ENCODE measurements at regions not wholly inside any gene's neighbourhood (a gene's known extent, or its start where the extent isn't known, plus 50 kb on each side); places are given as distances from the start of the nearest gene placed in this dataset.

DNA sequence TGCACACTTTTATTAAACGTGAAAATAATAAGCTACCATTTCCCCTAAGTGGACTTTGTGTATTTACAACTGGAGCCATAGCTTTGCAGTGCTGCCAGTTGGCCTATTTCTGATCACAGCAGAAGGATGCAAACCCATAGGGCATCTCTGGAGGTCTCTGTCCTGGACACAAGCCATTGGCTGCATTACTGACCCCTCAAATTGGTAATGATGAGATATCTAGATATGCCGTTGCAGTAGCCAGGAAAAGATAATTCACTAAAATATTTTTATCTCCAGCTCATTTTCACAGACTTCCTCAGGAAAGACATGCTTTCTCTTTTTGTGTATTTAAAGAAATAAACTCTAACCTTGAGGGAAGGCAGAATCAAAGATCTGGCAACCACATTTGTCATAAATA, 182.5 kb downstream of the TDRD15 start:
- Histone ChIP-seq H4K20me1 (ENCODE audit: insufficient read depth, low read length) (no peaks in the 10 kb centered on the region), H2BK20ac (ENCODE audit: low read depth, low read length) (no peak overlapping the region), H3K9ac (ENCODE audit: low read depth, low read length) (no peak overlapping the region), H3K18ac (ENCODE audit: low read depth, low read length) (no peak overlapping the region), H3K14ac (replicated peaks; ENCODE audit: low read depth, low read length) (no peak overlapping the region), H4K91ac (ENCODE audit: insufficient read depth, low read depth, low read length) (no peak overlapping the region), H2AK9ac (replicated peaks; ENCODE audit: low read depth, low read length, poor library complexity) (no peak overlapping the region), H2BK15ac (ENCODE audit: low read depth, low read length) (no peak overlapping the region), H3K36me3 (ENCODE audit: control insufficient read depth, insufficient read depth, low read length) (no peaks in the 10 kb centered on the region), H3K4me1 (ENCODE audit: control insufficient read depth, insufficient read depth, low read length) (no peaks in the 10 kb centered on the region), H3K9me1 (ENCODE audit: insufficient read depth, low read length) (no peaks in the 10 kb centered on the region), H3K4me2 (ENCODE audit: low read depth, low read length) (no peak overlapping the region), H3K56ac (ENCODE audit: extremely low read depth, insufficient read depth, low read length) (no peak overlapping the region), H3K23ac (ENCODE audit: low read depth, low read length) (no peak overlapping the region), H3K79me1 (ENCODE audit: low read depth in 1 of 2, low read length in 2 of 2) (no peaks in the 10 kb centered on the region), H3K4me3 (ENCODE audit: insufficient read depth, low read depth, low read length) (no peak overlapping the region), H3K27ac (ENCODE audit: insufficient read depth, low read length) (no peak overlapping the region), H3K4ac (ENCODE audit: low read depth, low read length) (no peak overlapping the region), H3K27me3 (ENCODE audit: control insufficient read depth, insufficient read depth, low read length) (no peaks in the 10 kb centered on the region), H2BK5ac (ENCODE audit: low read depth, low read length, poor library complexity, severe bottlenecking) (no peak overlapping the region), H2AK5ac (ENCODE audit: low read depth, low read length) (no peak overlapping the region), H2BK120ac (ENCODE audit: low read depth, low read length) (no peak overlapping the region), H4K5ac (ENCODE audit: low read depth, low read length) (no peak overlapping the region), H2AFZ (replicated peaks; ENCODE audit: low read length, poor library complexity) (no peak overlapping the region), H4K8ac (ENCODE audit: low read depth in 2 of 2, low read length in 2 of 2) (no peak overlapping the region), H3K9me3 (ENCODE audit: control insufficient read depth, insufficient read depth, low read length) (no peaks in the 10 kb centered on the region)
- TF ChIP-seq SMC3 (IDR thresholded peaks at IDR 0.05; ENCODE audit: low read depth, low read length) (no peak), POLR2A (IDR thresholded peaks at IDR 0.05; ENCODE audit: low read depth, low read length) (no peak), ELK1 (IDR thresholded peaks at IDR 0.05; ENCODE audit: borderline replicate concordance, low read depth, low read length) (no peak), BHLHE40 (IDR thresholded peaks at IDR 0.05; ENCODE audit: low read depth, low read length) (no peak), RCOR1 (IDR thresholded peaks at IDR 0.05; ENCODE audit: insufficient replicate concordance, low read length) (no peak), MAFK (IDR thresholded peaks at IDR 0.05; ENCODE audit: low read depth, low read length) (no peak), CHD1 (IDR thresholded peaks at IDR 0.05; ENCODE audit: low read depth, low read length) (no peak), CTCF (conservative IDR thresholded peaks at IDR 0.05; ENCODE audit: low read depth, low read length) (no peak), RFX5 (IDR thresholded peaks at IDR 0.05; ENCODE audit: low read depth, low read length) (no peak), MAZ (IDR thresholded peaks at IDR 0.05; ENCODE audit: borderline replicate concordance, low read depth, low read length) (no peak), CEBPB (IDR thresholded peaks at IDR 0.05; ENCODE audit: low read depth, low read length) (no peak), NFE2L2 (IDR thresholded peaks at IDR 0.05; ENCODE audit: low read depth, low read length) (no peak)
- intact Hi-C loops (cut with micrococcal nuclease) = no loop called here
- no CpG with 5 or more reads among the region's 2 CpGs for WGBS, 2 experiments (ENCODE audit: extremely low coverage in 2 of 2, insufficient read length in 1 of 2)
- dilution Hi-C loops (cut with HindIII; ENCODE audit: low sequenced_read_pairs, unreplicated experiment) = no loop called here
- in situ Hi-C loops (cut with MboI; ENCODE audit: low sequenced_read_pairs) = no loop called here
- no peak for ATAC-seq (ENCODE audit: low read depth)
- DNase-seq = no peak
- BruUV-seq (replicated peaks) = no TSS peak
- POLR2A ChIA-PET (ENCODE audit: unreplicated experiment) = no interaction called here
- CTCF ChIA-PET = interaction anchor here (0.9 kb wide), 1 partner anchor 11 kb away, joined by 4 read pairs; no protein-coding TSS in a partner anchor

All from IMR-90 (cell line).